GM23338 (cell line): ENCODE measurements at regions not wholly inside any gene's neighbourhood (a gene's known extent, or its start where the extent isn't known, plus 50 kb on each side); places are given as distances from the start of the nearest gene placed in this dataset.

ENCODE experiments used
- POLR2AphosphoS5 ChIP-seq: IDR thresholded peaks from 2 replicates; pipeline ENCODE4 v1.6.1; 2016; ENCODE audit warnings: antibody characterized with exemption, low read depth
- ZNF114 ChIP-seq: fragments of 250-450 bp; sonication (Bioruptor Pico); IDR thresholded peaks from 2 replicates; pipeline ENCODE4 v1.5.0; 2020; ENCODE audit warnings: mild to moderate bottlenecking, moderate library complexity

DNA sequence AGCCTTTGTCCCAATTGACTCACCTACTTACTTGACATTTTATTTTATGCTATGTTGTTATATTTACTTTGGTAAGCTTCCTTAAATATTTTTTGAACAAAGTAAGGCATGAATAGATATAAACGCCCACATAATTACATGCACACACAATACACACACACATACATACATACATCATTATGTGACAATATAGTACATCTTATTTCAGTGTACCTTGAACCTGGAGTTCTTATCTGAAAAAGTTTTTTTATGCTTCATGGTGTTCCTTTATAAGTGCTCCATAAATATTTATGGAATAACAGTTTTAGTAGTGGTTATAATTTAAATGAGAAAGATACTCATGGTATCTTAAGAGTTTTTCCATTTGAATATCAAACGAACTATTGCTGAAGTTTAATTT is 102.8 kb upstream of the MTPN start:
- no peak for TF ChIP-seq POLR2AphosphoS5
- no peak for TF ChIP-seq ZNF114 (CRISPR knock-in tag)
